GM23338 (cell line): ENCODE measurements at regions not wholly inside any gene's neighbourhood (a gene's known extent, or its start where the extent isn't known, plus 50 kb on each side); places are given as distances from the start of the nearest gene placed in this dataset.

Source experiments
- ATAC-seq: fragments of 200-7000 bp; cut with Tn5 transposase; 3 replicates; pipeline ENCODE4 v1.9.1; 2020
- DNase-seq: peaks from one replicate; pipeline ENCODE4 v3.0.0-alpha.2; 2015; ENCODE audit warnings: low spot score
- H2AFZ ChIP-seq: fragments of 200-600 bp; sonication (generic); 2 replicates; pipeline ENCODE4 v1.8.0; 2016; ENCODE audit warnings: antibody characterized with exemption, mild to moderate bottlenecking, moderate library complexity
- H3F3A ChIP-seq: fragments of 200-600 bp; sonication (generic); replicated peaks from 2 replicates; pipeline ENCODE4 v1.8.0; 2017; ENCODE audit warnings: antibody characterized with exemption, mixed run types, low read depth
- H3K27ac ChIP-seq: fragments of 200-600 bp; sonication (generic); 2 replicates; pipeline ENCODE4 v1.6.1; 2016; ENCODE audit warnings: low read depth
- H3K27me3 ChIP-seq: fragments of 200-600 bp; sonication (generic); 2 replicates; pipeline ENCODE4 v1.8.0; 2016; ENCODE audit warnings: mild to moderate bottlenecking, mixed run types, moderate library complexity; ENCODE audit not compliant: insufficient read depth
- H3K36me3 ChIP-seq: fragments of 200-600 bp; sonication (generic); 2 replicates; pipeline ENCODE4 v1.8.0; 2016; ENCODE audit warnings: mild to moderate bottlenecking; ENCODE audit not compliant: insufficient read depth
- H3K4me1 ChIP-seq: fragments of 200-600 bp; sonication (generic); 2 replicates; pipeline ENCODE4 v1.8.0; 2016; ENCODE audit warnings: mild to moderate bottlenecking, moderate library complexity; ENCODE audit not compliant: insufficient read depth
- H3K4me2 ChIP-seq: fragments of 200-600 bp; sonication (generic); 2 replicates; pipeline ENCODE4 v1.7.1; 2017; ENCODE audit warnings: mixed run types
- H3K4me3 ChIP-seq: fragments of 200-600 bp; sonication (generic); 2 replicates; pipeline ENCODE4 v1.6.1; 2016; ENCODE audit warnings: mixed run types
- H3K79me2 ChIP-seq: fragments of 200-600 bp; sonication (generic); replicated peaks from 2 replicates; pipeline ENCODE4 v1.8.0; 2017; ENCODE audit warnings: mild to moderate bottlenecking; ENCODE audit not compliant: insufficient read depth
- H3K9me2 ChIP-seq: fragments of 200-600 bp; sonication (generic); 2 replicates; pipeline ENCODE4 v1.8.0; 2017; ENCODE audit not compliant: insufficient read depth
- H4K20me1 ChIP-seq: fragments of 200-600 bp; sonication (generic); replicated peaks from 2 replicates; pipeline ENCODE4 v1.8.0; 2017; ENCODE audit warnings: mild to moderate bottlenecking; ENCODE audit not compliant: insufficient read depth
- H3K27ac Mint-ChIP-seq: 2 replicates; pipeline ENCODE4 v1.8.0; 2020; ENCODE audit warnings: inconsistent platforms, mild to moderate bottlenecking, moderate library complexity, mixed read lengths
- H3K27me3 Mint-ChIP-seq: 3 replicates; pipeline ENCODE4 v1.8.0; 2022; ENCODE audit warnings: low read depth, mild to moderate bottlenecking, moderate library complexity, mixed read lengths, inconsistent platforms; ENCODE audit not compliant: insufficient read depth, poor library complexity
- H3K36me3 Mint-ChIP-seq: 3 replicates; pipeline ENCODE4 v1.8.0; 2021; ENCODE audit warnings: low read depth, mild to moderate bottlenecking, inconsistent platforms, moderate library complexity, mixed read lengths
- H3K4me1 Mint-ChIP-seq: 3 replicates; pipeline ENCODE4 v1.8.0; 2020; ENCODE audit warnings: mild to moderate bottlenecking, inconsistent platforms, mixed read lengths
- H3K4me3 Mint-ChIP-seq: 3 replicates; pipeline ENCODE4 v1.8.0; 2021; ENCODE audit warnings: moderate library complexity, mild to moderate bottlenecking, inconsistent platforms, mixed read lengths
- H3K9me3 Mint-ChIP-seq: 3 replicates; pipeline ENCODE4 v1.8.0; 2020; ENCODE audit warnings: moderate library complexity, mild to moderate bottlenecking, inconsistent platforms, mixed read lengths
- CREB1 ChIP-seq: fragments of 250-450 bp; sonication (Bioruptor Pico); IDR thresholded peaks from 2 replicates; pipeline ENCODE4 v1.5.0; 2020; ENCODE audit warnings: low read depth, mild to moderate bottlenecking, moderate library complexity
- CTCF ChIP-seq, 2 experiments: fragments of 200-600 bp in 1 of 2; sonication (generic) in 1 of 2; conservative IDR thresholded peaks; 2 replicates each; pipeline versions ENCODE4 v1.5.1 to v1.6.1; 2016 to 2017; ENCODE audit warnings: antibody characterized with exemption in 2 of 2, low read depth in 2 of 2, mild to moderate bottlenecking in 2 of 2, moderate library complexity in 1 of 2
- ETS1 ChIP-seq: IDR thresholded peaks from 2 replicates; pipeline ENCODE4 v1.6.1; 2016; ENCODE audit warnings: antibody characterized with exemption
- EZH2 ChIP-seq: fragments of 200-600 bp; sonication (generic); IDR thresholded peaks from one replicate; pipeline ENCODE4 v1.8.0; 2017; ENCODE audit warnings: antibody characterized with exemption, mild to moderate bottlenecking, low read depth; ENCODE audit not compliant: unreplicated experiment
- EZH2phosphoT487 ChIP-seq: fragments of 200-600 bp; sonication (generic); IDR thresholded peaks from one replicate; pipeline ENCODE4 v1.8.1; 2018; ENCODE audit warnings: antibody characterized with exemption; ENCODE audit not compliant: unreplicated experiment
- JUNB ChIP-seq: IDR thresholded peaks from one replicate; pipeline ENCODE4 v1.6.1; 2016; ENCODE audit warnings: antibody characterized with exemption; ENCODE audit not compliant: unreplicated experiment
- NANOG ChIP-seq: IDR thresholded peaks from 2 replicates; pipeline ENCODE4 v1.6.1; 2016; ENCODE audit warnings: antibody characterized with exemption, borderline replicate concordance
- POLR2AphosphoS5 ChIP-seq: IDR thresholded peaks from 2 replicates; pipeline ENCODE4 v1.6.1; 2016; ENCODE audit warnings: antibody characterized with exemption, low read depth
- REST ChIP-seq: IDR thresholded peaks from one replicate; pipeline ENCODE4 v1.6.1; 2018; ENCODE audit warnings: antibody characterized with exemption; ENCODE audit not compliant: unreplicated experiment
- STAT1 ChIP-seq: IDR thresholded peaks from one replicate; pipeline ENCODE4 v1.6.1; 2016; ENCODE audit warnings: antibody characterized with exemption; ENCODE audit not compliant: unreplicated experiment
- ZNF114 ChIP-seq: fragments of 250-450 bp; sonication (Bioruptor Pico); IDR thresholded peaks from 2 replicates; pipeline ENCODE4 v1.5.0; 2020; ENCODE audit warnings: mild to moderate bottlenecking, moderate library complexity
- ZNF331 ChIP-seq: fragments of 250-450 bp; sonication (Bioruptor Pico); IDR thresholded peaks from 2 replicates; pipeline ENCODE4 v1.5.0; 2020; ENCODE audit warnings: low read depth, mild to moderate bottlenecking, moderate library complexity
- ZNF462 ChIP-seq: fragments of 250-450 bp; sonication (Bioruptor Pico); IDR thresholded peaks from 2 replicates; pipeline ENCODE4 v1.5.0; 2020; ENCODE audit warnings: mild to moderate bottlenecking, moderate library complexity

GRCh38 chr1:193516755-193517388 lies 330.5 kb upstream of the B3GALT2 start:
- H3K4me1 Mint-ChIP-seq: no peaks in the 10 kb centered on the region
- Histone ChIP-seq H3K27me3 (no peaks in the 10 kb centered on the region), H3K9me2 (no peaks in the 10 kb centered on the region), H3K79me2 (no peaks in the 10 kb centered on the region), H3K27ac (no peak overlapping the region), H3K4me1 (no peaks in the 10 kb centered on the region), H3K4me3 (no peak overlapping the region), H3K36me3 (no peaks in the 10 kb centered on the region), H3K4me2 (no peak overlapping the region), H3F3A (no peaks in the 10 kb centered on the region), H2AFZ (no peak overlapping the region), H4K20me1 (no peaks in the 10 kb centered on the region)
- no peaks in the 10 kb centered on the region for H3K9me3 Mint-ChIP-seq
- peaks cover 2% of the 10 kb centered on the region for H3K27me3 Mint-ChIP-seq
- no peak overlapping the region for H3K4me3 Mint-ChIP-seq
- DNase-seq: no peak
- no peak for ATAC-seq
- TF ChIP-seq POLR2AphosphoS5 (no peak), ZNF114 (CRISPR knock-in tag) (no peak), ETS1 (no peak), CTCF (conservative IDR thresholded peaks at IDR 0.05; ENCODE audit: low read depth in 2 of 2) (no peak), REST (no peak), EZH2 (no peak), CREB1 (CRISPR knock-in tag) (no peak), EZH2phosphoT487 (no peak), JUNB (no peak), ZNF462 (CRISPR knock-in tag) (no peak), ZNF331 (CRISPR knock-in tag) (no peak), STAT1 (no peak), NANOG (no peak)
- no peak overlapping the region for H3K27ac Mint-ChIP-seq
- H3K36me3 Mint-ChIP-seq: no peaks in the 10 kb centered on the region
